ENCODE measurements at regions not wholly inside any gene's neighbourhood (a gene's known extent, or its start where the extent isn't known, plus 50 kb on each side); places are given as distances from the start of the nearest gene placed in this dataset.

- H3K4me3 ChIP-seq (ENCODE audit: low read length), result no peak overlapping the region
- DNase-seq (ENCODE audit: low read depth), result no peak
- TF ChIP-seq CTCF (IDR thresholded peaks at IDR 0.05; ENCODE audit: insufficient read depth, low read depth, low read length, missing control alignments), result no peak
Observed at GRCh38 chr1:82703951-82704350, 903.2 kb downstream of the ADGRL2 start.

- no peak for DNase-seq (ENCODE audit: low read depth)
- TF ChIP-seq CTCF (IDR thresholded peaks at IDR 0.05; ENCODE audit: insufficient read depth, low read depth, low read length, missing control alignments), result no peak
- H3K4me3 ChIP-seq (ENCODE audit: low read length), result no peak overlapping the region
Observed at GRCh38 chr1:82700476-82700875, 899.7 kb downstream of the ADGRL2 start.

GRCh38 chr1:82697965-82698364, 897.2 kb downstream of the ADGRL2 start:
- no peak for TF ChIP-seq CTCF (IDR thresholded peaks at IDR 0.05; ENCODE audit: insufficient read depth, low read depth, low read length, missing control alignments)
- no peak overlapping the region for H3K4me3 ChIP-seq (ENCODE audit: low read length)
- DNase-seq (ENCODE audit: low read depth), result no peak

- DNase-seq (ENCODE audit: low read depth), result peak; percentile 24
Observed at GRCh38 chr1:82695443-82695842, 894.7 kb downstream of the ADGRL2 start.

GRCh38 chr1:82690411-82690810, 889.7 kb downstream of the ADGRL2 start:
- TF ChIP-seq CTCF (IDR thresholded peaks at IDR 0.05; ENCODE audit: insufficient read depth, low read depth, low read length, missing control alignments), result no peak
- no peak for DNase-seq (ENCODE audit: low read depth)
- H3K4me3 ChIP-seq (ENCODE audit: low read length), result no peak overlapping the region

More at GRCh38 chr1:82695443-82695842, 894.7 kb downstream of the ADGRL2 start:
- no peak for TF ChIP-seq CTCF (IDR thresholded peaks at IDR 0.05; ENCODE audit: insufficient read depth, low read depth, low read length, missing control alignments)
- no peak overlapping the region for H3K4me3 ChIP-seq (ENCODE audit: low read length)

- no peak overlapping the region for H3K4me3 ChIP-seq (ENCODE audit: low read length)
- no peak for TF ChIP-seq CTCF (IDR thresholded peaks at IDR 0.05; ENCODE audit: insufficient read depth, low read depth, low read length, missing control alignments)
- no peak for DNase-seq (ENCODE audit: low read depth)
Observed at GRCh38 chr1:82689217-82689616, 888.5 kb downstream of the ADGRL2 start.

- no peak overlapping the region for H3K4me3 ChIP-seq (ENCODE audit: low read length)
- DNase-seq (ENCODE audit: low read depth), result no peak
- no peak for TF ChIP-seq CTCF (IDR thresholded peaks at IDR 0.05; ENCODE audit: insufficient read depth, low read depth, low read length, missing control alignments)
Observed at GRCh38 chr1:82686774-82687173, 886.0 kb downstream of the ADGRL2 start.
